Pancreas (tissue), 10 donors: ENCODE measurements at regions not wholly inside any gene's neighbourhood (a gene's known extent, or its start where the extent isn't known, plus 50 kb on each side); places are given as distances from the start of the nearest gene placed in this dataset.

Experiments
- ATAC-seq, 4 donors: fragments of 200-7000 bp; cut with Tn5 transposase; one replicate each; pipeline versions ENCODE4 v1.8.0 to v1.9.1; 2020; ENCODE audit warnings: mild to moderate bottlenecking in 4 of 4, moderate library complexity in 4 of 4
- DNase-seq, 6 donors: peaks; one replicate each; pipeline ENCODE4 v3.0.0-alpha.2; 2020
- FAIRE-seq: peaks from 2 replicates; lab custom pipeline; 2012; peaks lifted over from hg19 to GRCh38; lab: Jason Lieb, UNC
- H3K27ac ChIP-seq, 4 donors: fragments of 200-600 bp; sonication (generic); 1 replicate in 3 of 4; 2 replicates in 1 of 4; pipeline versions ENCODE4 v1.5.0 to v1.8.0; 2020
- H3K27me3 ChIP-seq, 4 donors: fragments of 200-600 bp; one replicate each; pipeline ENCODE4 v1.8.0; 2021
- H3K36me3 ChIP-seq, 3 donors: fragments of 200-600 bp; sonication (generic) in 1 of 3; one replicate each; pipeline versions ENCODE4 v1.5.0 to v1.8.0; 2020 to 2021
- H3K4me1 ChIP-seq, 3 donors: fragments of 200-600 bp; one replicate each; pipeline ENCODE4 v1.8.0; 2021
- H3K4me3 ChIP-seq, 4 donors: fragments of 200-600 bp; sonication (generic) in 2 of 4; one replicate each; pipeline versions ENCODE4 v1.5.0 to v1.8.0; 2020 to 2021
- H3K9me3 ChIP-seq, 4 donors: fragments of 200-600 bp; one replicate each; pipeline ENCODE4 v1.8.0; 2021
- CTCF ChIP-seq, 4 donors: fragments of 200-600 bp; sonication (generic) in 3 of 4; IDR thresholded peaks; one replicate each; pipeline versions ENCODE4 v1.5.0 to v1.8.0; 2021; ENCODE audit warnings: antibody characterized with exemption in 4 of 4
- WGBS, 2 donors: extraction: QIAGEN DNeasy Blood & Tissue Kit; methylation state at CpG; one replicate each; pipeline ENCODE4 v1.1.7; 2013; 5-methylcytosine and 5-hydroxymethylcytosine counted together
- intact Hi-C, 3 donors: fragments of 100-400 bp; cut with DNase I; formaldehyde crosslinking; loops; one replicate each; pipeline versions ENCODE4 v1.11.1 to v1.14.2; 2022
- donor health status: healthy with polysubstance abuse.
- donor health status: DM: no; HTN: no; CAD: no; lungs with moderate emphysema.
- donor health status: DM: no; HTN: no; CAD: no.
- donor health status: control.
- donor health status: control.
- donor health status: Bipolar disorder and iron deficiency.
- donor health status: DM: yes; HTN: yes; CAD: no.
- donor health status: DM: no; HTN: no; CAD: no.
- donor health status: DM: no; HTN: no; CAD: no.
- donor health status: DM: yes; HTN: yes; CAD: no.

GRCh38 chr5:129244478-129244877 lies 149.9 kb downstream of the ISOC1 start:
- 95 to 100% methylated on average over 1 of the region's 1 CpG for WGBS, 2 donors
- H3K27me3 ChIP-seq: no peaks in the 10 kb centered on the region
- H3K36me3 ChIP-seq: no peaks in the 10 kb centered on the region
- FAIRE-seq: no peak
- no peak for ATAC-seq
- no peak for DNase-seq
- H3K4me3 ChIP-seq: no peak overlapping the region
- H3K9me3 ChIP-seq: peaks cover 0 to 4% (median 0%) of the 10 kb centered on the region in 4 donors
- H3K27ac ChIP-seq: no peak overlapping the region
- no peak for TF ChIP-seq CTCF (IDR thresholded peaks at IDR 0.05)
- H3K4me1 ChIP-seq: no peaks in the 10 kb centered on the region
- intact Hi-C loops: no loop called here

GRCh38 chr5:129245489-129245888 lies 150.9 kb downstream of the ISOC1 start:
- no peak overlapping the region for H3K27ac ChIP-seq
- no peaks in the 10 kb centered on the region for H3K36me3 ChIP-seq
- H3K27me3 ChIP-seq: no peaks in the 10 kb centered on the region
- H3K4me1 ChIP-seq: no peaks in the 10 kb centered on the region
- FAIRE-seq (no peak), DNase-seq (no peak), ATAC-seq (no peak)
- H3K4me3 ChIP-seq: no peak overlapping the region
- no peak for TF ChIP-seq CTCF (IDR thresholded peaks at IDR 0.05)
- intact Hi-C loops: no loop called here
- H3K9me3 ChIP-seq: no peaks in the 10 kb centered on the region

- ATAC-seq (no peak), FAIRE-seq (no peak), DNase-seq (no peak)
- intact Hi-C loops: no loop called here
- no peak for TF ChIP-seq CTCF (IDR thresholded peaks at IDR 0.05)
- Histone ChIP-seq H3K4me1 (no peaks in the 10 kb centered on the region), H3K27ac (no peak overlapping the region), H3K9me3 (no peaks in the 10 kb centered on the region), H3K27me3 (no peaks in the 10 kb centered on the region), H3K36me3 (no peaks in the 10 kb centered on the region), H3K4me3 (no peak overlapping the region)
- 60 to 62% methylated on average over 3 of the region's 3 CpGs for WGBS, 2 donors
Measured at GRCh38 chr5:129246088-129246487, 151.5 kb downstream of the ISOC1 start.

GRCh38 chr5:129249886-129250285 lies 155.3 kb downstream of the ISOC1 start:
- no peak for FAIRE-seq
- H3K27ac ChIP-seq: no peak overlapping the region
- no peak overlapping the region for H3K4me3 ChIP-seq
- no peaks in the 10 kb centered on the region for H3K36me3 ChIP-seq
- 59 to 65% methylated on average over 9 of the region's 9 CpGs for WGBS, 2 donors
- H3K4me1 ChIP-seq: no peaks in the 10 kb centered on the region
- no peak for TF ChIP-seq CTCF (IDR thresholded peaks at IDR 0.05)
- H3K9me3 ChIP-seq: no peaks in the 10 kb centered on the region
- DNase-seq: no peak
- intact Hi-C loops: no loop called here
- ATAC-seq: no peak
- H3K27me3 ChIP-seq: no peaks in the 10 kb centered on the region

- Histone ChIP-seq H3K27ac (no peak overlapping the region), H3K9me3 (no peaks in the 10 kb centered on the region), H3K27me3 (no peaks in the 10 kb centered on the region), H3K4me3 (no peak overlapping the region), H3K36me3 (no peaks in the 10 kb centered on the region), H3K4me1 (no peaks in the 10 kb centered on the region)
- no peak for DNase-seq
- 46 to 58% methylated on average over 2 of the region's 2 CpGs for WGBS, 2 donors
- FAIRE-seq: no peak
- intact Hi-C loops: no loop called here
- ATAC-seq: no peak
- TF ChIP-seq CTCF (IDR thresholded peaks at IDR 0.05): no peak
Measured at GRCh38 chr5:129271308-129271707, 176.8 kb downstream of the ISOC1 start.
